Endothelial cell of umbilical vein (primary cell): ENCODE measurements at regions not wholly inside any gene's neighbourhood (a gene's known extent, or its start where the extent isn't known, plus 50 kb on each side); places are given as distances from the start of the nearest gene placed in this dataset.

Experiments
- BruUV-seq: library from RNA; stranded (reverse); fragments of 400-500 nt; replicated peaks from 2 replicates; lab custom pipeline; 2021; lab: Mats Ljungman, UMichigan
- CTCF ChIA-PET: fragments of 300-600, 350-600 bp; sonication (Branson Sonifier 250); formaldehyde crosslinking; loops from one replicate; lab custom pipeline; 2021; ENCODE audit warnings: antibody characterized with exemption, inconsistent platforms; lab: Charles Lee
- POLR2A ChIA-PET: fragments of 300-600, 350-600 bp; sonication (Branson Sonifier 250); formaldehyde crosslinking; loops from one replicate; lab custom pipeline; 2021; ENCODE audit warnings: antibody characterized with exemption, inconsistent platforms; lab: Charles Lee
- DNase-seq: peaks from one replicate; pipeline ENCODE4 v3.0.0-alpha.2; 2011; ENCODE audit warnings: low read depth, low spot score
- FAIRE-seq: peaks from 2 replicates; lab custom pipeline; 2011; peaks lifted over from hg19 to GRCh38; lab: Jason Lieb, UNC
- H2AFZ ChIP-seq: 2 replicates; pipeline ENCODE4 v1.6.0; 2012; ENCODE audit warnings: low read depth, low read length, control low read depth, inconsistent platforms
- H3K27ac ChIP-seq: 2 replicates; pipeline ENCODE4 v1.5.1; 2011; ENCODE audit warnings: low read depth, mild to moderate bottlenecking, control low read depth, low read length, moderate library complexity; ENCODE audit not compliant: insufficient read depth
- H3K27me3 ChIP-seq, 2 experiments: 2 replicates each; pipeline versions ENCODE4 v1.6.0 to v1.6.1; 2011; ENCODE audit warnings: low read length in 2 of 2, mixed read lengths in 1 of 2; ENCODE audit not compliant: control insufficient read depth in 2 of 2, insufficient read depth in 2 of 2
- H3K36me3 ChIP-seq, 2 experiments: 2 replicates in 1 of 2; 3 replicates in 1 of 2; pipeline ENCODE4 v1.5.1; 2011; ENCODE audit warnings: low read length in 2 of 2, mild to moderate bottlenecking in 1 of 2, moderate library complexity in 1 of 2; ENCODE audit not compliant: control insufficient read depth in 2 of 2, insufficient read depth in 2 of 2; ENCODE audit errors: extremely low read depth in 1 of 2
- H3K4me1 ChIP-seq: 3 replicates; pipeline ENCODE4 v1.5.1; 2011; ENCODE audit warnings: mild to moderate bottlenecking, low read length; ENCODE audit not compliant: control insufficient read depth, insufficient read depth; ENCODE audit errors: extremely low read depth
- H3K4me2 ChIP-seq: 2 replicates; pipeline ENCODE4 v1.6.1; 2011; ENCODE audit warnings: low read length, control low read depth, mixed read lengths; ENCODE audit not compliant: insufficient read depth
- H3K4me3 ChIP-seq, 3 experiments: fragments of 200-600 bp in 1 of 3; sonication (generic), shearing (Covaris generic) in 1 of 3; replicated peaks in 1 of 3; 2 replicates each; pipeline ENCODE4 v1.5.1; 2011 to 2016; ENCODE audit warnings: control low read depth in 3 of 3, low read length in 3 of 3, mild to moderate bottlenecking in 2 of 3, inconsistent platforms in 1 of 3, low read depth in 1 of 3, moderate library complexity in 1 of 3; ENCODE audit not compliant: insufficient read depth in 1 of 3
- H3K79me2 ChIP-seq: 2 replicates; pipeline ENCODE4 v1.6.0; 2012; ENCODE audit warnings: low read length, inconsistent platforms; ENCODE audit not compliant: control insufficient read depth, insufficient read depth
- H3K9ac ChIP-seq: replicated peaks from 2 replicates; pipeline ENCODE3; 2011; ENCODE audit warnings: low read length, control low read depth; ENCODE audit not compliant: insufficient read depth; ENCODE audit errors: extremely low read depth
- H3K9me1 ChIP-seq: replicated peaks from 3 replicates; pipeline ENCODE4 v1.6.0; 2011; ENCODE audit warnings: mild to moderate bottlenecking, low read length; ENCODE audit not compliant: control insufficient read depth, insufficient read depth; ENCODE audit errors: extremely low read depth
- H3K9me3 ChIP-seq: replicated peaks from 2 replicates; pipeline ENCODE4 v1.5.1; 2012; ENCODE audit warnings: low read length, inconsistent platforms; ENCODE audit not compliant: control insufficient read depth, insufficient read depth
- H4K20me1 ChIP-seq: replicated peaks from 2 replicates; pipeline ENCODE3; 2011; ENCODE audit warnings: mild to moderate bottlenecking, low read length; ENCODE audit not compliant: control insufficient read depth, insufficient read depth; ENCODE audit errors: extremely low read depth
- EZH2 ChIP-seq: IDR thresholded peaks from 2 replicates; pipeline ENCODE4 v1.6.1; 2012; ENCODE audit warnings: borderline replicate concordance, low read depth, mild to moderate bottlenecking, moderate library complexity, low read length, inconsistent platforms; ENCODE audit not compliant: severe bottlenecking
- FOS ChIP-seq: IDR thresholded peaks from 2 replicates; pipeline ENCODE4 v1.6.1; 2011; ENCODE audit warnings: mild to moderate bottlenecking, low read length, moderate library complexity, borderline replicate concordance; ENCODE audit not compliant: insufficient read depth
- GATA2 ChIP-seq: IDR thresholded peaks from 2 replicates; pipeline ENCODE4 v1.7.0; 2011; ENCODE audit warnings: low read depth, mild to moderate bottlenecking, moderate library complexity, mixed read lengths, low read length; ENCODE audit not compliant: insufficient read length, insufficient read depth
- JUN ChIP-seq: IDR thresholded peaks from 2 replicates; pipeline ENCODE4 v1.6.1; 2011; ENCODE audit warnings: borderline replicate concordance, low read depth; ENCODE audit not compliant: insufficient read length, insufficient read depth
- MYC ChIP-seq: IDR thresholded peaks from one replicate; pipeline ENCODE4 v1.6.1; 2011; ENCODE audit warnings: mild to moderate bottlenecking, low read depth, low read length
- POLR2A ChIP-seq: IDR thresholded peaks from 2 replicates; pipeline ENCODE4 v1.6.1; 2012; ENCODE audit warnings: low read depth, mild to moderate bottlenecking, control low read depth, low read length
- POLR2AphosphoS5 ChIP-seq: IDR thresholded peaks from 2 replicates; pipeline ENCODE4 v1.6.1; 2012; ENCODE audit warnings: low read depth, mild to moderate bottlenecking, control low read depth, low read length, moderate library complexity; ENCODE audit not compliant: insufficient read depth
- dilution Hi-C: fragments of 300-500 bp; cut with MboI; formaldehyde crosslinking; loops from one replicate; pipeline ENCODE4 v1.15.0; 2019; ENCODE audit warnings: low sequenced_read_pairs; ENCODE audit not compliant: extremely low pct_ligation_motif_present
- intact Hi-C: fragments of 100-400 bp; cut with micrococcal nuclease; formaldehyde crosslinking; loops from one replicate; pipeline ENCODE4 v1.10.0; 2022
- TF ChIP-seq, protein P1 (sequence below), 2 donors: IDR thresholded peaks; 1 replicate in 1 of 2; 2 replicates in 1 of 2; pipeline ENCODE4 v1.5.1; 2011; ENCODE audit warnings: low read length in 2 of 2, mild to moderate bottlenecking in 2 of 2, moderate library complexity in 2 of 2, control low read depth in 1 of 2, inconsistent platforms in 1 of 2, low read depth in 1 of 2; ENCODE audit not compliant: insufficient read depth in 1 of 2; ENCODE audit errors: extremely low read depth in 1 of 2
- TF ChIP-seq, protein P2 (sequence below): IDR thresholded peaks from 2 replicates; pipeline ENCODE4 v1.6.1; 2011; ENCODE audit not compliant: insufficient read depth, insufficient read length

DNA sequence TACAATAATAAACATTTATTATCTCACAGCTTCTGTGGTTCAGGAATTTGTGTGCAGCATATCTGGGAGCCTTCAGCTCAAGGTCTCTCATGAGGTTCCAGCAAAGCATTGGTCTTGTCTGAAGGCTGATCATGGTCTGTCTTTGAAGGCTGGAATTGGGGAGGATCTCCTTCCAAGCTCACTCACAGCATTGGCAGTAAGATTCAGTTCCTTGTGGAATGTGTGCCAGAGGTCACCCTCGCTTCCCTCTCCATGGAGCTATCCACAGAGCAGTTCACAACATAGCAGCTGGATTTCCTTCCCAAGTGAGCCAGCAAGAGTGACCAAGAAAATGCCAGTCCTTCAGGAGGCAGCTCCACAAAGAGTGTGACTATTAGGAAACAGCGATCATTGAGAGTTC, 202.2 kb upstream of the ST6GAL2 start:
- DNase-seq = no peak

DNA sequence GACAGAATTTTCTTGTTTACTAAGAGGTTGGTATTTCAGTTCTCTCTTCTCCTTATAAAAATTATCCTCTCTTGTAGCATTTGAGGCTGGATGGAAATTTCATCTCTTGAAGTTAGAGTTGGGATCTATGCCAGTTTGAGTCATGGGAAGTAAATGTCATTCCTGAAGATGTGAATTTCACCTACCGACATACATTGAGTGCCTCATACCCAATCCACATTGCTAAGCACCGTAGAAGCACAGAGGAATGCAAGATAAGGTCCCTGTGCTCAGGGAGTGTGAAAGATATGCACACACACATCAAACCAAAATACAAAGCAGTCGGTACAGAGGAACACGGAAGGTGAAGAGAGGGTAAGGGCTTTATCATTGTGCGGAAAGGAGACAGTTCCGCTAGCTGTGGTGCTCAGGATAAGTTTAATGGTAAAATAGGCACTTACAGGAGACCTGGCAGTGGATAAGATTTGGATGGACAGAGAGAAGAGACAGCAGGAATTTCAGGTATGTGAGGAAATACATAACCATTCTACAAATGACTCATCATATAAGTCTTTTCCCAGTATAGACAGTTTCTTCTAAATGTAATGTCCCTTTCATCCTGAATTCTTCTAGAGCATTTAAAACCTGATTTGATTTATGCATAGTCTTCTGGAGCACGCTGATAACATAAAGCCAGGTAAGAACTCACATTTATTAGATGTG, 205.3 kb upstream of the ST6GAL2 start:
- dilution Hi-C loops = no loop called here
- CTCF ChIA-PET = no interaction called here
- Histone ChIP-seq H3K9me3 (peaks cover 8% of the 10 kb centered on the region), H3K27ac (no peak overlapping the region), H2AFZ (no peak overlapping the region), H3K4me1 (no peaks in the 10 kb centered on the region), H3K79me2 (no peaks in the 10 kb centered on the region), H3K27me3 (no peaks in the 10 kb centered on the region), H3K36me3 (no peaks in the 10 kb centered on the region), H3K4me2 (no peak overlapping the region), H4K20me1 (no peaks in the 10 kb centered on the region), H3K4me3 (no peak overlapping the region), H3K9ac (no peak overlapping the region), H3K9me1 (no peaks in the 10 kb centered on the region)
- DNase-seq (no peak), FAIRE-seq (no peak)
- no TSS peak for BruUV-seq
- intact Hi-C loops = no loop called here
- POLR2A ChIA-PET = no interaction called here
- no peak for TF ChIP-seq POLR2AphosphoS5
- TF ChIP-seq EZH2 = no peak
- TF ChIP-seq JUN = no peak
- TF ChIP-seq, protein P1, sequence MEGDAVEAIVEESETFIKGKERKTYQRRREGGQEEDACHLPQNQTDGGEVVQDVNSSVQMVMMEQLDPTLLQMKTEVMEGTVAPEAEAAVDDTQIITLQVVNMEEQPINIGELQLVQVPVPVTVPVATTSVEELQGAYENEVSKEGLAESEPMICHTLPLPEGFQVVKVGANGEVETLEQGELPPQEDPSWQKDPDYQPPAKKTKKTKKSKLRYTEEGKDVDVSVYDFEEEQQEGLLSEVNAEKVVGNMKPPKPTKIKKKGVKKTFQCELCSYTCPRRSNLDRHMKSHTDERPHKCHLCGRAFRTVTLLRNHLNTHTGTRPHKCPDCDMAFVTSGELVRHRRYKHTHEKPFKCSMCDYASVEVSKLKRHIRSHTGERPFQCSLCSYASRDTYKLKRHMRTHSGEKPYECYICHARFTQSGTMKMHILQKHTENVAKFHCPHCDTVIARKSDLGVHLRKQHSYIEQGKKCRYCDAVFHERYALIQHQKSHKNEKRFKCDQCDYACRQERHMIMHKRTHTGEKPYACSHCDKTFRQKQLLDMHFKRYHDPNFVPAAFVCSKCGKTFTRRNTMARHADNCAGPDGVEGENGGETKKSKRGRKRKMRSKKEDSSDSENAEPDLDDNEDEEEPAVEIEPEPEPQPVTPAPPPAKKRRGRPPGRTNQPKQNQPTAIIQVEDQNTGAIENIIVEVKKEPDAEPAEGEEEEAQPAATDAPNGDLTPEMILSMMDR (IDR thresholded peaks at IDR 0.05; ENCODE audit: extremely low read depth in 1 of 2, insufficient read depth in 1 of 2, low read depth in 1 of 2, low read length in 2 of 2) = no peak
- no peak for TF ChIP-seq GATA2
- no peak for TF ChIP-seq POLR2A
- TF ChIP-seq MYC = no peak
- TF ChIP-seq FOS = no peak
- TF ChIP-seq, protein P2, sequence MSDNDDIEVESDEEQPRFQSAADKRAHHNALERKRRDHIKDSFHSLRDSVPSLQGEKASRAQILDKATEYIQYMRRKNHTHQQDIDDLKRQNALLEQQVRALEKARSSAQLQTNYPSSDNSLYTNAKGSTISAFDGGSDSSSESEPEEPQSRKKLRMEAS = no peak

More for the DNA sequence above, 202.2 kb upstream of the ST6GAL2 start:
- intact Hi-C loops (no loop called here), dilution Hi-C loops (no loop called here)
- Histone ChIP-seq H3K36me3 (no peaks in the 10 kb centered on the region), H4K20me1 (no peaks in the 10 kb centered on the region), H3K9me3 (peaks cover 2% of the 10 kb centered on the region), H3K9me1 (no peaks in the 10 kb centered on the region), H3K9ac (no peak overlapping the region), H3K27ac (no peak overlapping the region), H3K4me3 (no peak overlapping the region), H3K4me2 (no peak overlapping the region), H3K4me1 (no peaks in the 10 kb centered on the region), H3K79me2 (no peaks in the 10 kb centered on the region), H3K27me3 (no peaks in the 10 kb centered on the region), H2AFZ (no peak overlapping the region)
- TF ChIP-seq, protein P2 = no peak
- TF ChIP-seq, protein P1 (IDR thresholded peaks at IDR 0.05; ENCODE audit: extremely low read depth in 1 of 2, insufficient read depth in 1 of 2, low read depth in 1 of 2, low read length in 2 of 2) = no peak
- POLR2A ChIA-PET = no interaction called here
- no peak for FAIRE-seq
- CTCF ChIA-PET = no interaction called here
- no TSS peak for BruUV-seq
